ENCODE measurements at regions not wholly inside any gene's neighbourhood (a gene's known extent, or its start where the extent isn't known, plus 50 kb on each side); places are given as distances from the start of the nearest gene placed in this dataset.
"Not testable (repeated sequence)": the region's sequence is repeated elsewhere in the genome, so short reads cannot be mapped to it uniquely, and the experiment has no call there.

DNA sequence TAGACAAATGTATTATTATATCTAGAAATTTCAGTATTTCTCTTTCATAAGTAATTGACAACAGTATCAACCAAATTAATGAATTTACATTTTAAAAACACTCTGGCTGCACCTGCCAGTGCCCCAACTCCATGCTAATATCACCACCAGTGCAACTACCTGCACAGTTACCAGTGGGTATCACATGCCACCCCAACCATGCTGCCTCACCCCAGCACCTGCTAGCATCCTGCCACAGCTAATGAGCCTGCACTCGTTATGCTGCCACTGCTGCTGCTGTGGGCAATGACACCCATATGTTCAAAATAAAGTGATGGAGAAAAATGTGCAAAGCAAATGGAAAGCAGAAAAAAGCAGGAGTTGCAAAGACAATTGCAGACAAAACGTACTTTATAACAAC lies 855.9 kb upstream of the MANEA start:
- no peaks in the 10 kb centered on the region for H3K9me3 ChIP-seq (ENCODE audit: control extremely low read depth in 1 of 5, control insufficient read depth in 4 of 5, insufficient read depth in 2 of 5, low read depth in 1 of 5, low read length in 4 of 5)
- no peak for DNase-seq
- H3K36me3 ChIP-seq (ENCODE audit: control insufficient read depth in 4 of 4, insufficient read depth in 4 of 4, low read length in 3 of 4): no peaks in the 10 kb centered on the region
- no peaks in the 10 kb centered on the region for H3K4me1 ChIP-seq (ENCODE audit: control extremely low read depth in 1 of 4, control insufficient read depth in 4 of 4, insufficient read depth in 4 of 4, low read length in 3 of 4)
- CTCF ChIA-PET: no interaction called here
- no peaks in the 10 kb centered on the region for H3K27me3 ChIP-seq (replicated peaks in 2 of 5; ENCODE audit: control insufficient read depth in 4 of 5, insufficient read depth in 5 of 5, low read length in 4 of 5)
- 100% methylated on average over 1 of the region's 2 CpGs for WGBS (ENCODE audit: insufficient coverage)
- POLR2A ChIA-PET: no interaction called here
- no peak overlapping the region for H3K27ac ChIP-seq (ENCODE audit: insufficient read depth in 1 of 2, low read depth in 1 of 2, low read length in 2 of 2, poor library complexity in 1 of 2, severe bottlenecking in 2 of 2)
- H3K4me3 ChIP-seq (ENCODE audit: control insufficient read depth in 1 of 7, extremely low read depth in 1 of 7, insufficient read depth in 4 of 7, low read depth in 2 of 7, low read length in 6 of 7): no peak overlapping the region

DNA sequence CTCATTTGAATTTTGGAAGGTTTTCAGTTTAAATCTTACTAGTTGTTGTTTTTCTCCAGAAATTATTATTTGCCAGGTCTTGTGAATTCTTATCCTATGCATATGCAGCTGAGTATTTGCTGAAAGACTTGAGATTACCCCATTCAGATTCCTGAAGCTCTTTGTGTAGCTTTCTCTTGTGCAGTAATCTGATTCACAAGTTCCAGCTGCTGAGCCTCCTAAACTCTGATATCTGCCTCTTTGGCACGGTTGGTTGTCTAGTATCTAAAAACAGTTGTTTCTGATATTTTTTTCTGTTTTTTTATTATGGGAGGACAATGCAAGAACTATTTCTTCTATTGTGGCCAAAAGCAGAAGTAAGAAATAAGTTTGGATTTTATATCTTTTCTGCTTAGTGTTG lies 863.9 kb upstream of the MANEA start:
- ChIA-PET CTCF (no interaction called here), POLR2A (no interaction called here)
- Histone ChIP-seq H3K36me3 (ENCODE audit: control insufficient read depth in 4 of 4, insufficient read depth in 4 of 4, low read length in 3 of 4) (no peaks in the 10 kb centered on the region), H3K27me3 (replicated peaks in 2 of 5; ENCODE audit: control insufficient read depth in 4 of 5, insufficient read depth in 5 of 5, low read length in 4 of 5) (no peaks in the 10 kb centered on the region), H3K4me1 (ENCODE audit: control extremely low read depth in 1 of 4, control insufficient read depth in 4 of 4, insufficient read depth in 4 of 4, low read length in 3 of 4) (no peaks in the 10 kb centered on the region), H3K9me3 (ENCODE audit: control extremely low read depth in 1 of 5, control insufficient read depth in 4 of 5, insufficient read depth in 2 of 5, low read depth in 1 of 5, low read length in 4 of 5) (no peaks in the 10 kb centered on the region), H3K4me3 (ENCODE audit: control insufficient read depth in 1 of 7, extremely low read depth in 1 of 7, insufficient read depth in 4 of 7, low read depth in 2 of 7, low read length in 6 of 7) (no peak overlapping the region), H3K27ac (ENCODE audit: insufficient read depth in 1 of 2, low read depth in 1 of 2, low read length in 2 of 2, poor library complexity in 1 of 2, severe bottlenecking in 2 of 2) (no peak overlapping the region)
- WGBS (ENCODE audit: insufficient coverage): 75% methylated on average over 1 of the region's 1 CpG
- DNase-seq: no peak

DNA sequence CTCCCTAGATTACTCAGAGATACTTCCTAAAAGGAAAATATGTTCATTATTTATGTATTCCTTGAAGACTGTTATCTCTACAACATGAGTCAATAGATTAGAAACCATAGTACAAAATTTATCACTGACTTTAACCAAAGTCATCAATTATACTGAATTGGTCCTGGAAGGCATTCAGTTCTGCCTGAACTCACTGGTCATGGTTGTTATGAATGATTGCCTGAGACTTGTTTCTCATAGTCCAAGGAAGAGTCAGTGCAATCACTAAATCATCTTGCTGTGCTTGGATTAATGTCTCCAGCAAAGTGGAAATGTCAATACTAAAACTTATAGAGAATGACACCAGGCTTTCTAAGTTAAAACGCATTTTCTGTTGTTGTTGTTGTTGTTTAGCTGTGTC lies 878.6 kb upstream of the MANEA start:
- H3K9me3 ChIP-seq (ENCODE audit: control extremely low read depth in 1 of 5, control insufficient read depth in 4 of 5, insufficient read depth in 2 of 5, low read depth in 1 of 5, low read length in 4 of 5): no peaks in the 10 kb centered on the region
- no peak for DNase-seq
- 80% methylated on average over 1 of the region's 1 CpG for WGBS (ENCODE audit: insufficient coverage)
- H3K27ac ChIP-seq (ENCODE audit: insufficient read depth in 1 of 2, low read depth in 1 of 2, low read length in 2 of 2, poor library complexity in 1 of 2, severe bottlenecking in 2 of 2): no peak overlapping the region
- ChIA-PET CTCF (no interaction called here), POLR2A (no interaction called here)
- H3K4me1 ChIP-seq (ENCODE audit: control extremely low read depth in 1 of 4, control insufficient read depth in 4 of 4, insufficient read depth in 4 of 4, low read length in 3 of 4): no peaks in the 10 kb centered on the region
- H3K4me3 ChIP-seq (ENCODE audit: control insufficient read depth in 1 of 7, extremely low read depth in 1 of 7, insufficient read depth in 4 of 7, low read depth in 2 of 7, low read length in 6 of 7): no peak overlapping the region
- H3K27me3 ChIP-seq (replicated peaks in 2 of 5; ENCODE audit: control insufficient read depth in 4 of 5, insufficient read depth in 5 of 5, low read length in 4 of 5): no peaks in the 10 kb centered on the region
- H3K36me3 ChIP-seq (ENCODE audit: control insufficient read depth in 4 of 4, insufficient read depth in 4 of 4, low read length in 3 of 4): no peaks in the 10 kb centered on the region

DNA sequence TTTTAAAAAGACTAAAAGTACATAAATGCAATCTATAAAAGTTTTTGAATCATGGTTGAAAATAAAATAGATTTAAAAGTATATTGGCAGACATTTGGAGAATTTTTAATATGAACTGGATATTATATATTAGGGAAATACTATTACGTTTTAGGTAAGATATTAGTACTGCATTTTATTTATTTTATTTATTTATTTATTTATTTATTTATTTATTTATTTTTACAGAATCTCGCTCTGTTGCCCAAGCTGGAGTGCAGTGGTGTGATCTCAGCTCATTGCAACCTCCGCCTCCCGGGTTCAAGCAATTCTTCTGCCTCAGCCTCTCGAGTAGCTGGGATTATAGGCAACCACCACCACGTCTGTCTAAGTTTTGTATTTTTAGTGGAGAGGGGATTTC lies 890.1 kb upstream of the MANEA start:
- no CpG with 5 or more reads among the region's 6 CpGs for WGBS (ENCODE audit: insufficient coverage)
- H3K27me3 ChIP-seq (replicated peaks in 2 of 5; ENCODE audit: control insufficient read depth in 4 of 5, insufficient read depth in 5 of 5, low read length in 4 of 5); DNase-seq; H3K36me3 ChIP-seq (ENCODE audit: control insufficient read depth in 4 of 4, insufficient read depth in 4 of 4, low read length in 3 of 4); H3K9me3 ChIP-seq (ENCODE audit: control extremely low read depth in 1 of 5, control insufficient read depth in 4 of 5, insufficient read depth in 2 of 5, low read depth in 1 of 5, low read length in 4 of 5); H3K27ac ChIP-seq (ENCODE audit: insufficient read depth in 1 of 2, low read depth in 1 of 2, low read length in 2 of 2, poor library complexity in 1 of 2, severe bottlenecking in 2 of 2); H3K4me1 ChIP-seq (ENCODE audit: control extremely low read depth in 1 of 4, control insufficient read depth in 4 of 4, insufficient read depth in 4 of 4, low read length in 3 of 4); CTCF ChIA-PET; POLR2A ChIA-PET; H3K4me3 ChIP-seq (ENCODE audit: control insufficient read depth in 1 of 7, extremely low read depth in 1 of 7, insufficient read depth in 4 of 7, low read depth in 2 of 7, low read length in 6 of 7): not testable (repeated sequence)

DNA sequence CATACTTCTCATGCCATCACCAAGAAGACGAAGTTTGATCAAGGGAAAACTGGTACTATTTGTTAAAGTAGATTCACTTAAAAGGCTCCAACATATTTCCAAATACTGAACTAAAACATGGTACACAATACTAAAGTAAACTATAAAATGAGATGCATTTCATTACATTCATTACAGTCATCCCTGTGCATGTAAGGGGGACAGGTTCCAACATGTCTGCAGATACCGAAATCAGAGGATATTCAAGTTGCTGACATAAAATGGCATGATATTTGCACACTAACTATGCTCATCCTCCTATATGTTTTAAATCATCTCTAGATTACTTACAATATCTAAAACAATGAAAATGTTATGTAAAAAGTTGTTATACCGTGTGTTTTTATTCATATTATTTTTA lies 893.9 kb upstream of the MANEA start:
- Histone ChIP-seq H3K4me1 (ENCODE audit: control extremely low read depth in 1 of 4, control insufficient read depth in 4 of 4, insufficient read depth in 4 of 4, low read length in 3 of 4) (no peaks in the 10 kb centered on the region), H3K27ac (ENCODE audit: insufficient read depth in 1 of 2, low read depth in 1 of 2, low read length in 2 of 2, poor library complexity in 1 of 2, severe bottlenecking in 2 of 2) (no peak overlapping the region), H3K9me3 (ENCODE audit: control extremely low read depth in 1 of 5, control insufficient read depth in 4 of 5, insufficient read depth in 2 of 5, low read depth in 1 of 5, low read length in 4 of 5) (no peaks in the 10 kb centered on the region), H3K27me3 (replicated peaks in 2 of 5; ENCODE audit: control insufficient read depth in 4 of 5, insufficient read depth in 5 of 5, low read length in 4 of 5) (no peaks in the 10 kb centered on the region), H3K36me3 (ENCODE audit: control insufficient read depth in 4 of 4, insufficient read depth in 4 of 4, low read length in 3 of 4) (no peaks in the 10 kb centered on the region), H3K4me3 (ENCODE audit: control insufficient read depth in 1 of 7, extremely low read depth in 1 of 7, insufficient read depth in 4 of 7, low read depth in 2 of 7, low read length in 6 of 7) (no peak overlapping the region)
- ChIA-PET CTCF (no interaction called here), POLR2A (no interaction called here)
- WGBS (ENCODE audit: insufficient coverage): no CpG with 5 or more reads among the region's 3 CpGs
- DNase-seq: no peak

DNA sequence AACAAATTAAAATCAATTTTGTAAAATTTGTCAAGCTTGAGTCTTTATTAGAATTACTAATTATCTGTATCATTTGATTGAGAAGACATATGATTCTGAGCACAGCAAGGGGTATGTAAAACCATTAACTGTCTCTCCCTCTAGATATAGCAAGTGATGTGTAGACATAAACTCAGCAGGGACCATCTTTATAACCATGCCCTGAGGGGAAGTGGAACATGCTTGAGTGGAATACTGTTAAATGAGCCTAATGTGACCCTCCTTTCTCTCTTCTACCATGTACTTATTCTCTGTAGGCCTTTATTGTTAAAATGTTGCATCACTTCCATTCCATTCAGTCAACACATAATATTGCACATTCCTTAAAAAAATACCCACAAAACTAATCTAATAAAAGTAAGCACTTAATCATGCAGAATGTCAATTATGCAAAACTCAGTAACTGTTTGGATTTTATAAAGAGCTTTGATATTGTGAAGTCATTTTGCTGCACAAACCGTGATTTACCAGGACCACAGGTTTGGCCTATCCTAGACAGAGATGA lies 896.6 kb upstream of the MANEA start:
- H3K27ac ChIP-seq (ENCODE audit: insufficient read depth in 1 of 2, low read depth in 1 of 2, low read length in 2 of 2, poor library complexity in 1 of 2, severe bottlenecking in 2 of 2): no peak overlapping the region
- H3K27me3 ChIP-seq (replicated peaks in 2 of 5; ENCODE audit: control insufficient read depth in 4 of 5, insufficient read depth in 5 of 5, low read length in 4 of 5): no peaks in the 10 kb centered on the region
- H3K36me3 ChIP-seq (ENCODE audit: control insufficient read depth in 4 of 4, insufficient read depth in 4 of 4, low read length in 3 of 4): no peaks in the 10 kb centered on the region
- no peak for DNase-seq
- no peak overlapping the region for H3K4me3 ChIP-seq (ENCODE audit: control insufficient read depth in 1 of 7, extremely low read depth in 1 of 7, insufficient read depth in 4 of 7, low read depth in 2 of 7, low read length in 6 of 7)
- 100% methylated on average over 1 of the region's 1 CpG for WGBS (ENCODE audit: insufficient coverage)
- no peaks in the 10 kb centered on the region for H3K9me3 ChIP-seq (ENCODE audit: control extremely low read depth in 1 of 5, control insufficient read depth in 4 of 5, insufficient read depth in 2 of 5, low read depth in 1 of 5, low read length in 4 of 5)
- CTCF ChIA-PET: no interaction called here
- POLR2A ChIA-PET: no interaction called here
- H3K4me1 ChIP-seq (ENCODE audit: control extremely low read depth in 1 of 4, control insufficient read depth in 4 of 4, insufficient read depth in 4 of 4, low read length in 3 of 4): no peaks in the 10 kb centered on the region

DNA sequence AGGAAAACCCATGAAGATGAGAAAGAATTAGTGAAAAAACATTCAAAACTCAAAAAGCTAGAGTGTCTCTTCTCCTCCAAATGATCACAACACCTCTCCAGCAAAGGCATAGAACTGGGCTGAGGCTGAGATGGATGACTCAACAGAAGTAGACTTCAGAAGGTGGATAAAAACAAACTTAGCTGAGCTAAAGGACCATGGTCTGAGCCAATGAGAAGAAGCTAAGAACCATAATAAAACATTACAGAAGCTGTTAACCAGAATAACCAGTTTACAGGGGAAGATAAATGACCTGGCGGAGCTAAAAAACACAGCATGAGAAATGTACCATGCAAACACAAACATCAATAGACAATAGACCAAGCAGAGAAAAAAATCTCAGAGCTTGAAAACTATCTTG lies 904.1 kb upstream of the MANEA start:
- no CpG with 5 or more reads among the region's 1 CpG for WGBS (ENCODE audit: insufficient coverage)
- no peak overlapping the region for H3K4me3 ChIP-seq (ENCODE audit: control insufficient read depth in 1 of 7, extremely low read depth in 1 of 7, insufficient read depth in 4 of 7, low read depth in 2 of 7, low read length in 6 of 7)
- H3K9me3 ChIP-seq (ENCODE audit: control extremely low read depth in 1 of 5, control insufficient read depth in 4 of 5, insufficient read depth in 2 of 5, low read depth in 1 of 5, low read length in 4 of 5): no peaks in the 10 kb centered on the region
- H3K4me1 ChIP-seq (ENCODE audit: control extremely low read depth in 1 of 4, control insufficient read depth in 4 of 4, insufficient read depth in 4 of 4, low read length in 3 of 4): no peaks in the 10 kb centered on the region
- no peaks in the 10 kb centered on the region for H3K36me3 ChIP-seq (ENCODE audit: control insufficient read depth in 4 of 4, insufficient read depth in 4 of 4, low read length in 3 of 4)
- CTCF ChIA-PET: no interaction called here
- no peak for DNase-seq
- no peaks in the 10 kb centered on the region for H3K27me3 ChIP-seq (replicated peaks in 2 of 5; ENCODE audit: control insufficient read depth in 4 of 5, insufficient read depth in 5 of 5, low read length in 4 of 5)
- H3K27ac ChIP-seq (ENCODE audit: insufficient read depth in 1 of 2, low read depth in 1 of 2, low read length in 2 of 2, poor library complexity in 1 of 2, severe bottlenecking in 2 of 2): no peak overlapping the region
- POLR2A ChIA-PET: interaction anchor here (0.6 kb wide), 1 partner anchor 131 kb away, joined by 3 read pairs; no protein-coding TSS in a partner anchor

Data from common myeloid progenitor, CD34-positive (primary cell).